ENCODE measurements at regions not wholly inside any gene's neighbourhood (a gene's known extent, or its start where the extent isn't known, plus 50 kb on each side); places are given as distances from the start of the nearest gene placed in this dataset.

GRCh38 chr6:106886081-106886843 is 88.3 kb downstream of the CD24 start:
- DNase-seq = no peak
- intact Hi-C loops (cut with DNase I) = no loop called here

- intact Hi-C loops (cut with DNase I) = no loop called here
- no peak for DNase-seq
Observed at GRCh38 chr6:106885679-106886078, 88.8 kb downstream of the CD24 start.

GRCh38 chr6:106884576-106884975 is 90.0 kb downstream of the CD24 start:
- intact Hi-C loops (cut with DNase I) = no loop called here
- DNase-seq = no peak

- no peak for DNase-seq
- intact Hi-C loops (cut with DNase I) = no loop called here
Observed at GRCh38 chr6:106883808-106884262, 90.7 kb downstream of the CD24 start.

- intact Hi-C loops (cut with DNase I) = no loop called here
- DNase-seq = no peak
Observed at GRCh38 chr6:106882601-106883518, 91.7 kb downstream of the CD24 start.

GRCh38 chr6:106882138-106882537 is 92.4 kb downstream of the CD24 start:
- no peak for DNase-seq
- intact Hi-C loops (cut with DNase I) = no loop called here

- DNase-seq = no peak
- intact Hi-C loops (cut with DNase I) = no loop called here
Observed at GRCh38 chr6:106880952-106881351, 93.6 kb downstream of the CD24 start.

GRCh38 chr6:106875782-106876321 is 98.7 kb downstream of the CD24 start:
- no peak for DNase-seq
- intact Hi-C loops (cut with DNase I) = no loop called here

GRCh38 chr6:106874481-106874880 is 100.0 kb downstream of the CD24 start:
- intact Hi-C loops (cut with DNase I) = no loop called here
- DNase-seq = no peak

- no peak for DNase-seq
- intact Hi-C loops (cut with DNase I) = no loop called here
Observed at GRCh38 chr6:106872049-106872448, 102.5 kb downstream of the CD24 start.

GRCh38 chr6:106870824-106871717 is 103.5 kb downstream of the CD24 start:
- intact Hi-C loops (cut with DNase I) = no loop called here
- DNase-seq = no peak

- intact Hi-C loops (cut with DNase I) = no loop called here
- DNase-seq = no peak
Observed at GRCh38 chr6:106870069-106870468, 104.5 kb downstream of the CD24 start.

GRCh38 chr6:106869203-106869602 is 105.3 kb downstream of the CD24 start:
- DNase-seq = no peak
- intact Hi-C loops (cut with DNase I) = no loop called here

- intact Hi-C loops (cut with DNase I) = no loop called here
- no peak for DNase-seq
Observed at GRCh38 chr6:106866875-106867658, 107.5 kb downstream of the CD24 start.

GRCh38 chr6:106862858-106863257 is 111.7 kb downstream of the CD24 start:
- intact Hi-C loops (cut with DNase I) = no loop called here
- no peak for DNase-seq

GRCh38 chr6:106860940-106861339 is 113.6 kb downstream of the CD24 start:
- intact Hi-C loops (cut with DNase I) = no loop called here
- DNase-seq = no peak

GRCh38 chr6:106858653-106859092 is 115.9 kb downstream of the CD24 start:
- intact Hi-C loops (cut with DNase I) = no loop called here
- DNase-seq = no peak

- intact Hi-C loops (cut with DNase I) = no loop called here
- no peak for DNase-seq
Observed at GRCh38 chr6:106857771-106858652, 116.5 kb downstream of the CD24 start.

Data from posterior cingulate gyrus (tissue), 11 donors.